ENCODE measurements at regions not wholly inside any gene's neighbourhood (a gene's known extent, or its start where the extent isn't known, plus 50 kb on each side); places are given as distances from the start of the nearest gene placed in this dataset.

DNA sequence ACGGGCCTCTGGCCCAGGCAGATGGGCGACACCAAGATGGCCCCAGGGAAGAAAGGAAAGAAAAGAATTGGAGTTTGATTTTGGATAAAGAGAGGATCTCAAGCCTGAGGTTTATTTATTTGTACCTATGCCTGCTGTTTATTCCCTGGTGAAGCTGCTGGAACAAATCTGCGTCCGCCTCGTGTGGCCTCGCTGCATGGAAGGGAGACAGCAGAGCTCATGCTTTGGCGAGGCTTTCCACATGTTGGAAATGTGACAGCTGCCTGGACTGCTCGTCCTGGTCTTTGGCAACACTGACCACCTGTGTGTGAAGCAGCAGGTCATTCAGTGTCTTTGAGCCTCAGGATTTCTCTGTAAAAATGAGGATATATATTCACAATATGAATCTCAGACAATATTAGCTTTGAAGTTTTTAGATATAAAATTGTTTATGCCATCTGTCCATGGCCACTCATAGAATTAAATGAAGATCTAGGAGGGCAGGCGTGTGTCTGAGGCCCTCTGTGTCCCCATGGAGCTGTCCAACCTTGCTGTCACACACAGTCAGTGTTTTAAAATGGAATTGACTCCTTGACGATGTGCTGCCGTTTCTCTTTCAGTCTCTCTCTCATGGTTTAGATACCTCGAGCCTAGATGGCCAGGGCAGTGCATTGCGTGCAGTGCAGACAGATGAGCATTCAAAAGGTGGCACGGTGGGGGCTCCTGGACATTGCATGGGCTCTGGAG is 94.3 kb downstream of the SOCS6 start:
- TF ChIP-seq POLR2A (IDR thresholded peaks at IDR 0.05) = no peak
- TF ChIP-seq, protein P1, sequence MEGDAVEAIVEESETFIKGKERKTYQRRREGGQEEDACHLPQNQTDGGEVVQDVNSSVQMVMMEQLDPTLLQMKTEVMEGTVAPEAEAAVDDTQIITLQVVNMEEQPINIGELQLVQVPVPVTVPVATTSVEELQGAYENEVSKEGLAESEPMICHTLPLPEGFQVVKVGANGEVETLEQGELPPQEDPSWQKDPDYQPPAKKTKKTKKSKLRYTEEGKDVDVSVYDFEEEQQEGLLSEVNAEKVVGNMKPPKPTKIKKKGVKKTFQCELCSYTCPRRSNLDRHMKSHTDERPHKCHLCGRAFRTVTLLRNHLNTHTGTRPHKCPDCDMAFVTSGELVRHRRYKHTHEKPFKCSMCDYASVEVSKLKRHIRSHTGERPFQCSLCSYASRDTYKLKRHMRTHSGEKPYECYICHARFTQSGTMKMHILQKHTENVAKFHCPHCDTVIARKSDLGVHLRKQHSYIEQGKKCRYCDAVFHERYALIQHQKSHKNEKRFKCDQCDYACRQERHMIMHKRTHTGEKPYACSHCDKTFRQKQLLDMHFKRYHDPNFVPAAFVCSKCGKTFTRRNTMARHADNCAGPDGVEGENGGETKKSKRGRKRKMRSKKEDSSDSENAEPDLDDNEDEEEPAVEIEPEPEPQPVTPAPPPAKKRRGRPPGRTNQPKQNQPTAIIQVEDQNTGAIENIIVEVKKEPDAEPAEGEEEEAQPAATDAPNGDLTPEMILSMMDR (IDR thresholded peaks at IDR 0.05) = no peak

All from uterus (tissue), 2 donors.